HUES64 (cell line): ENCODE measurements at regions not wholly inside any gene's neighbourhood (a gene's known extent, or its start where the extent isn't known, plus 50 kb on each side); places are given as distances from the start of the nearest gene placed in this dataset.
"Not testable (repeated sequence)": the region's sequence is repeated elsewhere in the genome, so short reads cannot be mapped to it uniquely, and the experiment has no call there.

Experiments
- H3K27ac ChIP-seq: 2 replicates; pipeline ENCODE4 v1.7.0; 2013; ENCODE audit warnings: low read depth, low read length, inconsistent platforms
- H3K27me3 ChIP-seq: 2 replicates; pipeline ENCODE4 v1.6.1; 2013; ENCODE audit warnings: mild to moderate bottlenecking, low read length; ENCODE audit not compliant: insufficient read depth
- H3K36me3 ChIP-seq: 2 replicates; pipeline ENCODE4 v1.6.1; 2013; ENCODE audit warnings: mild to moderate bottlenecking, low read length; ENCODE audit not compliant: insufficient read depth
- H3K4me1 ChIP-seq: 2 replicates; pipeline ENCODE4 v1.6.1; 2013; ENCODE audit warnings: mild to moderate bottlenecking, low read length, moderate library complexity; ENCODE audit not compliant: insufficient read depth
- H3K4me3 ChIP-seq: 2 replicates; pipeline ENCODE4 v1.5.1; 2013; ENCODE audit warnings: mild to moderate bottlenecking, low read length, moderate library complexity
- H3K9ac ChIP-seq: 2 replicates; pipeline ENCODE4 v1.6.1; 2013; ENCODE audit warnings: mild to moderate bottlenecking, low read depth, low read length
- H3K9me3 ChIP-seq: 2 replicates; pipeline ENCODE4 v1.6.1; 2013; ENCODE audit warnings: low read depth, low read length; ENCODE audit not compliant: insufficient read depth
- WGBS: fragments of 150-250, 120-280 bp; methylation state at CpG from one replicate; pipeline ENCODE4 v1.1.7; 2013; ENCODE audit warnings: missing lambda C conversion rate; 5-methylcytosine and 5-hydroxymethylcytosine counted together

DNA sequence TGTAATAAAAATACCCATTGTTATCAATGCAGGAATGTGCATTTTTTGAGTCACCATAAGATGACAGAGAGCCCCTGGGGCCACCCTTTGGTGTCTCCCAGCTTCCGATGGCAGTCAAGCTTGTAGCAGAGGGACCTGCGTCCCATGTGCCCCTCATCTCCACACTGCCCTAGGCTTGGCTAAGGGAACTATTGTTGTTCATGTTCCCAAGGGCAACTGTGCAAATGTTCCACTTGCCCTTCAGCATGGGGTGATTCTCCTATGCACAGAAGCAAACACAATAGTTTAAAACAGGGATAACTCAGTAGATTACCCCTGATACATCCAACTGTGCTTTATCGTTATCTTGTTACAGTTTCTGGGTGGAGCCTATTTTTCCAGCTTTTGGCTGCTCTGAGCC is 342.0 kb downstream of the CNTNAP3B start:
- WGBS, result no CpG with 5 or more reads among the region's 3 CpGs
- H3K9me3 ChIP-seq, H3K4me3 ChIP-seq, H3K27me3 ChIP-seq, H3K4me1 ChIP-seq, H3K9ac ChIP-seq, H3K27ac ChIP-seq, H3K36me3 ChIP-seq: not testable (repeated sequence)

DNA sequence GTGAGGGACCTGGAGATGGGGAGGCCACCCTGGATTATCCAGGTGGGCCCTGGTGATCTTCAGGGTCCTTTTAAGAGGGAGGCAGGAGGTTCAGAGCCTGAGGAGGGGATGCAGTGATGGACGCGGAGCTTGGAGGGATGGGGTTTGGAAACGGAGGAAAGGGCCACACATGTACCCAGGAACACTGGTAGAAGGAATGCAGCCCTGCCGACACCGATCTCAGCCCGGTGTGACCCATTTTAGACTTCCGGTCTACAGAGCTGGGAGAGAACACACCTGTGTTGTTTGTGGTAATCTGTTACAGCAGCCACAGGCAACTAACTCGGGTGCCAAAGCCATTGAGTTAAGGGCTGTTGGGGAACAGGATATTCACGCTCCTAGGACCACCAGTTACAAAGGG is 345.2 kb downstream of the CNTNAP3B start:
- H3K4me3 ChIP-seq, H3K4me1 ChIP-seq, H3K36me3 ChIP-seq, H3K27ac ChIP-seq, H3K9me3 ChIP-seq, H3K9ac ChIP-seq, H3K27me3 ChIP-seq: not testable (repeated sequence)
- WGBS, result 95% methylated on average over 7 of the region's 9 CpGs

DNA sequence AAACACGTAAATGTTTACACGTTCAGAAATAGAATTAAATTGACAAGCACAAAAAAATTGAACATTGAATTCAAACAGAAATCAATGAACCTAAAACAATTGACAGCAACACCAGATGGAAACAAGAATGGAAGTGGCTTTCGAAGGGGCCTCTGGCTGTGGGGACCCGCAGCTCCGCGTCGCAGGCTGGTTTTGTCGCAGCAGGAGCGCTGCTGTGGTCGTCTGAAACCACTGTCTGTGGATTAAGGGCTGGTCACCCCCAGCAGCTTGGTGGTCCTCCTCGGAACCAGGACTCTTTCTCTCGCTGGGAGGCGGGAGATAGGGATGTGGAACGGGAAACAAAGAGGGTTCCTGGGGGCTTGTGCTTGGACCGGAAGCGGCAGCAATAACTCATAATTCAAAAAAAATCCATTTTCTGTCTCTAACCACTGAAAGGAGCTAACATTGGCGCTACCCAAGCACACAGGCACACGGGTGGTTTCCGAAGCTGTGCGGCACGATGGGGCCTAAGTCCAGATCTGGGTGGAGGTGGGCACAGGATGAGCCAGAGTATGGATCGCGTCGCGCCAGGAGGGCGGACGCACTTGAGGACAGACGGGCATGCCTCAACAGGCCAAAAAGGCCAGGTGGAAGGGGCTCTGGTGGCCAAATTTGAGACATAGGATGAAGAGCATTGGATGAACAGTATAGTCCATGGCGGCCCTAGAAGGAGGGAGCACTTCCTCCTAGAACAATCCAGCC is 346.0 kb downstream of the CNTNAP3B start:
- not testable (repeated sequence) for H3K27ac ChIP-seq, H3K4me1 ChIP-seq, H3K4me3 ChIP-seq, H3K27me3 ChIP-seq, H3K36me3 ChIP-seq, H3K9me3 ChIP-seq, H3K9ac ChIP-seq
- WGBS, result 94% methylated on average over 21 of the region's 29 CpGs

DNA sequence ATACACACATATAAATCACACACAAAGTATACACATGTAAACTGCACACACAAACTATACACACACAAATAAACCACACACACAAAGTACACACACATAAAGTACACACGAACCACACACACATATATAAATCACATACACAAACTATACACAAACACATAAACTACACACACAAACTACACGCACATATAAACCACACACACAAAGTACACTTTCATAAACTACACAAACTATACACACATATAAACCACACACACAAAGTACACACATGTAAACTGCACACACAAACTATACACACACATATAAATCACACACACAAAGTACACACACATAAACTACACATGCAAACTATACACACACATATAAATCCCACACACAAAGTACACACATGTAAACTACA is 347.3 kb downstream of the CNTNAP3B start:
- not testable (repeated sequence) for H3K4me1 ChIP-seq, H3K9ac ChIP-seq, H3K27me3 ChIP-seq, H3K27ac ChIP-seq, H3K36me3 ChIP-seq, H3K9me3 ChIP-seq, H3K4me3 ChIP-seq
- 92% methylated on average over 2 of the region's 2 CpGs for WGBS

DNA sequence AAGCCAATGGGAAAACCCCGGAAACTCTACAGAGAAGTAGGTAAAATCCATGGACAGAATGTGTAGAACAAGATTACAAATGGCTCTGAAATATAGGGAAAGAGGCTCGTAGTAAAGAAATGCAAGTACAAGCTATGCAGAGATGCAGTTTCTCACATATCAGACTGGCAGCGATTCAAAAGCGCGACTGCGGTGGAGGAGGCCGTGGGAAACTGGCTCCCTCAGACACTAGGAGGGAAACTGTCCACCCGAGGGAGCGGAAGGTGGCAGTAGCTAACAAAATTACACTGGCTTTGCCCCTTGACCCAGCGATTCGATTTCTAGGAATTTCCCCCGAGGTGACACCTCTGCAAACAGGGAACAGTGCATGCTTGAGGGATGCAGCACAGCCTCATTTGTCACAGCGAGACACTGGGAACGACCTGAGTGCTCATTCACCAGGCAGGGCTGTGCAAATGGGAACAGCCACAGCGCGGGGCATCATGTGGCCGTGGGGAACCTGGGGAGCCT is 349.3 kb downstream of the CNTNAP3B start:
- H3K4me1 ChIP-seq, H3K27ac ChIP-seq, H3K36me3 ChIP-seq, H3K9me3 ChIP-seq, H3K4me3 ChIP-seq, H3K9ac ChIP-seq, H3K27me3 ChIP-seq: not testable (repeated sequence)
- WGBS, result 95% methylated on average over 7 of the region's 17 CpGs

DNA sequence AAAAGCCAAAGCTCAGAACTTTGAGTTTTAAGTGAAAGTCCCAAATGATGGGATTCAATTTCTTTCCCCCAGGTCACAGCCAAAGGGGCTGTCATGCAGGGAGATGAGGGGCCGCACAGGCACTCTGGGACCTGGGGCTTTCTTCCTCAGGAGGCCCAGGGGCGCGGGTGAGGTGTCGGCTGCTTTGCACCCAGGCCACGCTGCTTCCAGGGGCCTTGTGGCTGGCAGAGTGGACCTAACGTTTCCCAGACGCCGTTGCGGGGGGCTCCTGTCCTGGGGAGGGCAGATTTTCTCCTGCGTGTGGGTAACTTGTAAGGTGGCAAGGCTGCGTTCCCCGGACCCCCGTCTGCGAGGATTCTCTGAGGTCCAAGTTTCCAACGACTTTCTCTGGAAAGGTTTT is 350.0 kb downstream of the CNTNAP3B start:
- H3K9me3 ChIP-seq, H3K9ac ChIP-seq, H3K36me3 ChIP-seq, H3K27ac ChIP-seq, H3K4me1 ChIP-seq, H3K27me3 ChIP-seq, H3K4me3 ChIP-seq: not testable (repeated sequence)
- WGBS, result 95% methylated on average over 15 of the region's 15 CpGs

DNA sequence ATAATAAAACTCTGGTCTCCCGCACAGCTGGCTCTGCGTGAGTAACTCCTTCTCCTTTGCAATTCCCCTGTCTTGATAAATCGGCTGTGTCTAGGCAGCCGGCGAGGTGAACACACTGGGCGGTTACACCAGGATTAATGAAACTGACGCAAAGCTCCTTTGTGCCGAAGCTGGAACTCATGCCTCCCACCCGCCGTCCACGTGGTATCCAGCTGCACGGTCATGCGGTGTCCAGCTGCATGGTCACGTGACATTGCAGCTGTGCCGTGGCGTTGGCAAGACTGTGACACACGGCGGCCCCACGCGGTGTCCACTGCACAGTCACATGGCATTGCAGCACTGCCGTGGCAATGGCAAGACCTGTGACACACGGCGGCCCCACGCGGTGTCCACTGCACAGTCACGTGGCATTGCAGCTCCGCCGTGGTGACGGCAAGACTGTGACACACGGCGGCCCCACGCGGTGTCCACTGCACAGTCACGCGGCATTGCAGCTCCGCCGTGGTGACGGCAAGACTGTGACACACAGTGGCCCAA is 350.6 kb downstream of the CNTNAP3B start:
- H3K4me3 ChIP-seq, H3K9ac ChIP-seq, H3K27me3 ChIP-seq, H3K4me1 ChIP-seq, H3K36me3 ChIP-seq, H3K9me3 ChIP-seq, H3K27ac ChIP-seq: not testable (repeated sequence)
- 97% methylated on average over 38 of the region's 38 CpGs for WGBS

DNA sequence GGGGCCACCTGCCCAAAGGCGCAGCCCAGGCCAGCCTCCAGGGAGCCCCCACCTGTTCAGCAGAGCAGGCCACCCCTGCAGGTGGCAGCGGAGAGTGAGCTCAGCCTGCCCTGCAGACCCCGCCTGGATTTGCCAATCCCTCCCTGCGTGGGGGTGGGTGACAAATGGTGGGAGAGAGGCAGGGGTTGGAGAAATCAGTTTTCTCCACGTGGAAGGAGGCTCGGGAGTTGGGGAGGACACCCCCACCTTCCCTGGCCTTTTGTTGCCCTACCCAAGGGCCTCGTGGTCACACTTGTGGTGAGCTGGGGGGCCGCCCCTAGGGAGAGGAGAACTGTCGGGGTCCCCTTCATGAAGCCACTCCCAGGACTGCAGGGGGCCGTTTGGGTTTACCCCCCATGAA is 351.7 kb downstream of the CNTNAP3B start:
- H3K27me3 ChIP-seq, H3K9ac ChIP-seq, H3K27ac ChIP-seq, H3K9me3 ChIP-seq, H3K4me1 ChIP-seq, H3K4me3 ChIP-seq, H3K36me3 ChIP-seq: not testable (repeated sequence)
- WGBS, result 57% methylated on average over 2 of the region's 10 CpGs

DNA sequence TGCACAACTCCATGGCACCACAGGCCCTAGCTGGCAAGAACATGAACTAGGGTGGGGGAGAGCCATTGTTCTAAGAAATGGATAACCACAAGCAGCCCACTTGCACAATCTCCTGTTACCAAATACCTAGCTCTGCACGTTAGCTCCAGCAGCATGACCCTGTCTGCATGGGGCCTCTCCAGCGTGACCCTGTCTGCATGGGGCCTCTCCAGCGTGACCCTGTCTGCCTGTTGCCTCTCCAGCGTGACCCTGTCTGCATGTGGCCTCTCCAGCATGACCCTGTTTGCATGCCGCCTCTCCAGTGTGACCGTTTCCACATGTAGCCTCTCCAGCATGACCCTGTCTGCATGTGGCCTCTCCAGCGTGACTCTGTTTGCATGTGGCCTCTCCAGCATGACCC is 356.7 kb downstream of the CNTNAP3B start:
- H3K4me1 ChIP-seq, result not testable (repeated sequence)
- 86% methylated on average over 5 of the region's 7 CpGs for WGBS

DNA sequence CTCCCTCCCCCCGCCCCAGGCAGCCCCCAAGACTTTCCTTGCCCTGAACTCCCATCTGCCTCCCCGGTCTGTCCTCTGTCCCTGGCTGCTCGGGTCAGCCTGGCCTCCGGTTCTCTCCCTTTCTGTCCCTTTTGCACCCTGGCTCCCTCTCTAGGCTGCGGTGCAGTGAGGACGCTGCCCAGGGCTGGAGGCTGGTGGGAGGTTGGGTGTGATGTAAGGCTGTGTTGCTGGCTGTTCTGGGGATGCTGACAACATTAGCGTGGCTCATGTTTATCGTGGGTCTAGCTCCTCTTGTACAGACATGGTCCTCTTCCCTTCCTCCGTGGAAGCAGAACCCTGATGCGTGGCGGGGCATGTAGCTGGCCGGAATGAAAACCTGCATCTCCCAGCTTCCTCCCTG is 357.5 kb downstream of the CNTNAP3B start:
- not testable (repeated sequence) for H3K27ac ChIP-seq, H3K9me3 ChIP-seq, H3K4me3 ChIP-seq, H3K9ac ChIP-seq, H3K27me3 ChIP-seq, H3K36me3 ChIP-seq, H3K4me1 ChIP-seq
- WGBS, result no CpG with 5 or more reads among the region's 12 CpGs

More for the DNA sequence above, 356.7 kb downstream of the CNTNAP3B start:
- H3K27me3 ChIP-seq, H3K36me3 ChIP-seq, H3K9me3 ChIP-seq, H3K27ac ChIP-seq, H3K4me3 ChIP-seq, H3K9ac ChIP-seq: not testable (repeated sequence)

DNA sequence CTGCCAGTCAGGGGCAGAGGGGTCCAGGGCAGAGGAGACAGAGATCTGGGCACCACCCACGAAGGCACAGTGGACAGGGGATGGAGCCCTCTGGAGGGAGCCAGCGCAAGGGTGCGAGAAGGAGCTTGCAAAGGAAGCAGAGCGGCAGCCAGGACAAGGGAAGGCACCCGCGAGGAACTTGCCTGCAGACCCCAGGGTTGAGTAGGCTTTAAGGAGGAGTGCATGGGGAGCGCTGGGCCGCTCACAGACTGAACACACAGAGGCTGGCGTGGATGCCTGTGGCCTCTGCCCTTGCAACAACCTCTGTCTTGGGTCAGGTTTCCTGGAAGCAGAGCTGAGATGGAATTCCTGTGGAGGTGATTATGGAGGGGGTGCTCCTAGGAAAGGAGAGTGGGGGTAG is 374.4 kb downstream of the CNTNAP3B start:
- H3K27ac ChIP-seq, H3K36me3 ChIP-seq, H3K4me1 ChIP-seq, H3K9ac ChIP-seq, H3K9me3 ChIP-seq, H3K27me3 ChIP-seq, H3K4me3 ChIP-seq: not testable (repeated sequence)
- 75% methylated on average over 5 of the region's 9 CpGs for WGBS

DNA sequence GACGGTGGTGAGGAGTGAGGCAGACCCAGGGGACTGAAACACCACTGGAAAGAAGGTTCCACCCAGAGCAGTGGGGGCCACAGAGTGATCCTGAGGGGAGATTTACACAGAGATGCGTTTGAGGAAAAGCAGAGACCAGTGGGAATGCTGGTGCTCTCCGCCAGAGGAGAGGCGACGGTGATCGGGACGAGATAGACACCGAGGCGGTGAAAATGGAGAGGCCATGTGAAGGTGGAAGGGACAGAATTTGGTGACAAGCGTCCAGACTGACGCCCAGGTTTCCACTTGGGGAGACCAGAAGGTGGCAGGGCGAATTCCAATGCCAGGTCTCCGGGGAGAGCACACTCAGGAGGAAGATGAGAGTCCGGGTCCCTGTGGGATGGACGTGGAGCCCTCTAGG is 374.8 kb downstream of the CNTNAP3B start:
- 90% methylated on average over 7 of the region's 15 CpGs for WGBS
- H3K4me1 ChIP-seq, H3K9ac ChIP-seq, H3K36me3 ChIP-seq, H3K27ac ChIP-seq, H3K9me3 ChIP-seq, H3K4me3 ChIP-seq, H3K27me3 ChIP-seq: not testable (repeated sequence)
